Spleen (tissue), 7 donors: ENCODE measurements at regions not wholly inside any gene's neighbourhood (a gene's known extent, or its start where the extent isn't known, plus 50 kb on each side); places are given as distances from the start of the nearest gene placed in this dataset.

Experiments used
- CTCF ChIP-seq, 11 experiments: fragments of 200-600 bp in 7 of 11; fragments of 450-650 bp in 4 of 11; sonication (generic) in 4 of 11; IDR thresholded peaks in 8 of 11; conservative IDR thresholded peaks in 3 of 11; 1 replicate in 7 of 11; 2 replicates in 4 of 11; pipeline versions ENCODE4 v1.4.0 to v1.8.0; 2016 to 2021; ENCODE audit warnings: antibody characterized with exemption in 11 of 11, inconsistent platforms in 4 of 11, mild to moderate bottlenecking in 1 of 11
- POLR2A ChIP-seq, 3 donors: fragments of 450-650 bp; IDR thresholded peaks; one replicate each; pipeline ENCODE4 v1.5.1; 2017; ENCODE audit warnings: antibody characterized with exemption in 3 of 3, mild to moderate bottlenecking in 1 of 3
- donor health status: DM: no; HTN: no; CAD: no; lungs with moderate emphysema.
- donor health status: DM: no; HTN: no; CAD: no.
- donor health status: DM: no; HTN: no; CAD: no.

- TF ChIP-seq POLR2A (IDR thresholded peaks at IDR 0.05) (no peak), CTCF (IDR thresholded peaks at IDR 0.05 in 8 of 11, conservative IDR thresholded peaks at IDR 0.05 in 3 of 11) (no peak)
Observed at GRCh38 chr7:46651561-46652088, 730.6 kb upstream of the IGFBP3 start.
